ENCODE measurements at regions not wholly inside any gene's neighbourhood (a gene's known extent, or its start where the extent isn't known, plus 50 kb on each side); places are given as distances from the start of the nearest gene placed in this dataset.

DNA sequence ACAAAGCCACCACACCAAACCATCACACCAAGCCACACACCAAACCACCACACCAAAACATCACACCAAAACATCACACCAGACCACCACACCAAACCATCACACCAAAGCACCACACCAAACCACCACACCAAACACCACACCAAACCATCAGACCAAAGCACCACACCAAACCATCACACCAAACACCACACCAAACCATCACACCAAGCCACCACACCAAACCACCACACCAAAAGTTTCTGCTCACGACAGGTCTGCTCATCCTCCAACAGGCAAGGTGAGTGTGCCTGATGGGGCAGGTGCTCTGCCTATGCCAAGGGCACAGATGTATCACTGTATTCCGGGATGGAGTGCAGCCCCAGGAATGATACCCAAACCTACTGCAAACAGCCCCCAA, 87.9 kb upstream of the FSTL4 start:
- TF ChIP-seq, protein P1, sequence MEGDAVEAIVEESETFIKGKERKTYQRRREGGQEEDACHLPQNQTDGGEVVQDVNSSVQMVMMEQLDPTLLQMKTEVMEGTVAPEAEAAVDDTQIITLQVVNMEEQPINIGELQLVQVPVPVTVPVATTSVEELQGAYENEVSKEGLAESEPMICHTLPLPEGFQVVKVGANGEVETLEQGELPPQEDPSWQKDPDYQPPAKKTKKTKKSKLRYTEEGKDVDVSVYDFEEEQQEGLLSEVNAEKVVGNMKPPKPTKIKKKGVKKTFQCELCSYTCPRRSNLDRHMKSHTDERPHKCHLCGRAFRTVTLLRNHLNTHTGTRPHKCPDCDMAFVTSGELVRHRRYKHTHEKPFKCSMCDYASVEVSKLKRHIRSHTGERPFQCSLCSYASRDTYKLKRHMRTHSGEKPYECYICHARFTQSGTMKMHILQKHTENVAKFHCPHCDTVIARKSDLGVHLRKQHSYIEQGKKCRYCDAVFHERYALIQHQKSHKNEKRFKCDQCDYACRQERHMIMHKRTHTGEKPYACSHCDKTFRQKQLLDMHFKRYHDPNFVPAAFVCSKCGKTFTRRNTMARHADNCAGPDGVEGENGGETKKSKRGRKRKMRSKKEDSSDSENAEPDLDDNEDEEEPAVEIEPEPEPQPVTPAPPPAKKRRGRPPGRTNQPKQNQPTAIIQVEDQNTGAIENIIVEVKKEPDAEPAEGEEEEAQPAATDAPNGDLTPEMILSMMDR (IDR thresholded peaks at IDR 0.05), result no peak
- TF ChIP-seq POLR2A (IDR thresholded peaks at IDR 0.05) (no peak), EP300 (IDR thresholded peaks at IDR 0.05) (no peak)

Measured in tibial nerve (tissue), 4 donors.